ENCODE measurements at regions not wholly inside any gene's neighbourhood (a gene's known extent, or its start where the extent isn't known, plus 50 kb on each side); places are given as distances from the start of the nearest gene placed in this dataset.

- TF ChIP-seq, protein P1, sequence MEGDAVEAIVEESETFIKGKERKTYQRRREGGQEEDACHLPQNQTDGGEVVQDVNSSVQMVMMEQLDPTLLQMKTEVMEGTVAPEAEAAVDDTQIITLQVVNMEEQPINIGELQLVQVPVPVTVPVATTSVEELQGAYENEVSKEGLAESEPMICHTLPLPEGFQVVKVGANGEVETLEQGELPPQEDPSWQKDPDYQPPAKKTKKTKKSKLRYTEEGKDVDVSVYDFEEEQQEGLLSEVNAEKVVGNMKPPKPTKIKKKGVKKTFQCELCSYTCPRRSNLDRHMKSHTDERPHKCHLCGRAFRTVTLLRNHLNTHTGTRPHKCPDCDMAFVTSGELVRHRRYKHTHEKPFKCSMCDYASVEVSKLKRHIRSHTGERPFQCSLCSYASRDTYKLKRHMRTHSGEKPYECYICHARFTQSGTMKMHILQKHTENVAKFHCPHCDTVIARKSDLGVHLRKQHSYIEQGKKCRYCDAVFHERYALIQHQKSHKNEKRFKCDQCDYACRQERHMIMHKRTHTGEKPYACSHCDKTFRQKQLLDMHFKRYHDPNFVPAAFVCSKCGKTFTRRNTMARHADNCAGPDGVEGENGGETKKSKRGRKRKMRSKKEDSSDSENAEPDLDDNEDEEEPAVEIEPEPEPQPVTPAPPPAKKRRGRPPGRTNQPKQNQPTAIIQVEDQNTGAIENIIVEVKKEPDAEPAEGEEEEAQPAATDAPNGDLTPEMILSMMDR (IDR thresholded peaks at IDR 0.05) = no peak
- no peak for TF ChIP-seq POLR2A (IDR thresholded peaks at IDR 0.05)
Measured at GRCh38 chr6:56348578-56348977, 101.2 kb upstream of the COL21A1 start.

Measured in suprapubic skin (tissue), 3 donors.